Muscle of arm (tissue), 1 donor: ENCODE measurements at regions not wholly inside any gene's neighbourhood (a gene's known extent, or its start where the extent isn't known, plus 50 kb on each side); places are given as distances from the start of the nearest gene placed in this dataset.
"Not testable (repeated sequence)": the region's sequence is repeated elsewhere in the genome, so short reads cannot be mapped to it uniquely, and the experiment has no call there.

Experiments used
- DNase-seq: peaks from one replicate; pipeline ENCODE4 v3.0.0-alpha.2; 2013

- no peak for DNase-seq
Measured at GRCh38 chr9:135173066-135173465, 85.6 kb downstream of the OLFM1 start.

GRCh38 chr9:135174248-135174647 is 86.8 kb downstream of the OLFM1 start:
- DNase-seq: no peak

- DNase-seq: no peak
Measured at GRCh38 chr9:135174981-135175380, 87.5 kb downstream of the OLFM1 start.

GRCh38 chr9:135176284-135176683 is 88.8 kb downstream of the OLFM1 start:
- DNase-seq: no peak

GRCh38 chr9:135177562-135177961 is 90.1 kb downstream of the OLFM1 start:
- not testable (repeated sequence) for DNase-seq

- peak; percentile 10 for DNase-seq
Measured at GRCh38 chr9:135178498-135178897, 91.0 kb downstream of the OLFM1 start.

- no peak for DNase-seq
Measured at GRCh38 chr9:135179041-135179440, 91.6 kb downstream of the OLFM1 start.

- DNase-seq: no peak
Measured at GRCh38 chr9:135179976-135180375, 92.5 kb downstream of the OLFM1 start.

- no peak for DNase-seq
Measured at GRCh38 chr9:135180586-135180985, 93.1 kb downstream of the OLFM1 start.

GRCh38 chr9:135181336-135181735 is 93.9 kb downstream of the OLFM1 start:
- DNase-seq: no peak

- not testable (repeated sequence) for DNase-seq
Measured at GRCh38 chr9:135181841-135182240, 94.4 kb downstream of the OLFM1 start.

GRCh38 chr9:135183069-135183468 is 95.6 kb downstream of the OLFM1 start:
- DNase-seq: no peak

- no peak for DNase-seq
Measured at GRCh38 chr9:135183528-135184180, 96.2 kb downstream of the OLFM1 start.

- no peak for DNase-seq
Measured at GRCh38 chr9:135184181-135185053, 96.9 kb downstream of the OLFM1 start.

GRCh38 chr9:135185060-135185459 is 97.6 kb downstream of the OLFM1 start:
- no peak for DNase-seq

GRCh38 chr9:135186248-135187164 is 99.0 kb downstream of the OLFM1 start:
- DNase-seq: peak; percentile 20

GRCh38 chr9:135187365-135187764 is 99.9 kb downstream of the OLFM1 start:
- DNase-seq: no peak

- no peak for DNase-seq
Measured at GRCh38 chr9:135188681-135189151, 101.2 kb downstream of the OLFM1 start.

GRCh38 chr9:135189497-135189896 is 102.0 kb downstream of the OLFM1 start:
- no peak for DNase-seq

GRCh38 chr9:135190789-135191577 is 103.5 kb downstream of the OLFM1 start:
- no peak for DNase-seq

- DNase-seq: no peak
Measured at GRCh38 chr9:135192686-135193085, 105.2 kb downstream of the OLFM1 start.
